DND-41 (cell line): ENCODE measurements at regions not wholly inside any gene's neighbourhood (a gene's known extent, or its start where the extent isn't known, plus 50 kb on each side); places are given as distances from the start of the nearest gene placed in this dataset.

Experiments
- EZH2 ChIP-seq: IDR thresholded peaks from 3 replicates; pipeline ENCODE4 v1.6.1; 2012; ENCODE audit warnings: borderline replicate concordance, low read depth, mild to moderate bottlenecking, moderate library complexity, low read length, inconsistent platforms; ENCODE audit not compliant: severe bottlenecking
- TF ChIP-seq, protein P1 (sequence below): IDR thresholded peaks from 2 replicates; pipeline ENCODE4 v1.5.1; 2012; ENCODE audit warnings: borderline replicate concordance, low read length, moderate library complexity, mild to moderate bottlenecking; ENCODE audit not compliant: poor library complexity, severe bottlenecking; ENCODE audit errors: extremely low read depth

- TF ChIP-seq, protein P1, sequence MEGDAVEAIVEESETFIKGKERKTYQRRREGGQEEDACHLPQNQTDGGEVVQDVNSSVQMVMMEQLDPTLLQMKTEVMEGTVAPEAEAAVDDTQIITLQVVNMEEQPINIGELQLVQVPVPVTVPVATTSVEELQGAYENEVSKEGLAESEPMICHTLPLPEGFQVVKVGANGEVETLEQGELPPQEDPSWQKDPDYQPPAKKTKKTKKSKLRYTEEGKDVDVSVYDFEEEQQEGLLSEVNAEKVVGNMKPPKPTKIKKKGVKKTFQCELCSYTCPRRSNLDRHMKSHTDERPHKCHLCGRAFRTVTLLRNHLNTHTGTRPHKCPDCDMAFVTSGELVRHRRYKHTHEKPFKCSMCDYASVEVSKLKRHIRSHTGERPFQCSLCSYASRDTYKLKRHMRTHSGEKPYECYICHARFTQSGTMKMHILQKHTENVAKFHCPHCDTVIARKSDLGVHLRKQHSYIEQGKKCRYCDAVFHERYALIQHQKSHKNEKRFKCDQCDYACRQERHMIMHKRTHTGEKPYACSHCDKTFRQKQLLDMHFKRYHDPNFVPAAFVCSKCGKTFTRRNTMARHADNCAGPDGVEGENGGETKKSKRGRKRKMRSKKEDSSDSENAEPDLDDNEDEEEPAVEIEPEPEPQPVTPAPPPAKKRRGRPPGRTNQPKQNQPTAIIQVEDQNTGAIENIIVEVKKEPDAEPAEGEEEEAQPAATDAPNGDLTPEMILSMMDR: no peak
- TF ChIP-seq EZH2: no peak
Measured at GRCh38 chr10:8401531-8401930, 347.0 kb downstream of the GATA3 start.
